Hepatocyte (in vitro differentiated cells): ENCODE measurements at regions not wholly inside any gene's neighbourhood (a gene's known extent, or its start where the extent isn't known, plus 50 kb on each side); places are given as distances from the start of the nearest gene placed in this dataset.

ENCODE experiments used
- DNase-seq: peaks from one replicate; pipeline ENCODE4 v3.0.0-alpha.2; 2016; ENCODE audit warnings: low spot score
- H2AFZ ChIP-seq: fragments of 200-600 bp; sonication (generic); 2 replicates; pipeline ENCODE4 v1.6.0; 2016; ENCODE audit warnings: antibody characterized with exemption, mild to moderate bottlenecking
- H3K27ac ChIP-seq: fragments of 200-600 bp; sonication (generic); 2 replicates; pipeline ENCODE4 v1.5.1; 2016; ENCODE audit warnings: mild to moderate bottlenecking
- H3K27me3 ChIP-seq: fragments of 200-600 bp; sonication (generic); 2 replicates; pipeline ENCODE4 v1.6.1; 2016
- H3K36me3 ChIP-seq: fragments of 200-600 bp; sonication (generic); replicated peaks from 2 replicates; pipeline ENCODE4 v1.5.1; 2016; ENCODE audit warnings: low read depth; ENCODE audit not compliant: insufficient read depth
- H3K4me1 ChIP-seq: fragments of 200-600 bp; sonication (generic); 2 replicates; pipeline ENCODE4 v1.5.1; 2016; ENCODE audit warnings: mild to moderate bottlenecking, moderate library complexity; ENCODE audit not compliant: insufficient read depth
- H3K4me2 ChIP-seq: fragments of 200-600 bp; sonication (generic); 2 replicates; pipeline ENCODE4 v1.6.0; 2016
- H3K4me3 ChIP-seq: fragments of 200-600 bp; sonication (generic); 2 replicates; pipeline ENCODE4 v1.5.1; 2016; ENCODE audit warnings: mild to moderate bottlenecking
- H3K79me2 ChIP-seq: fragments of 200-600 bp; sonication (generic); 2 replicates; pipeline ENCODE4 v1.6.0; 2017; ENCODE audit warnings: mild to moderate bottlenecking
- H3K9me2 ChIP-seq: fragments of 200-600 bp; sonication (generic); replicated peaks from 2 replicates; pipeline ENCODE4 v1.6.0; 2017; ENCODE audit warnings: mild to moderate bottlenecking; ENCODE audit not compliant: insufficient read depth
- H3K9me3 ChIP-seq: fragments of 200-600 bp; sonication (generic); 2 replicates; pipeline ENCODE4 v1.5.1; 2016; ENCODE audit warnings: low read depth, mild to moderate bottlenecking
- H4K20me1 ChIP-seq: fragments of 200-600 bp; sonication (generic); 2 replicates; pipeline ENCODE4 v1.6.0; 2016; ENCODE audit warnings: mild to moderate bottlenecking; ENCODE audit not compliant: insufficient read depth, poor library complexity, severe bottlenecking
- EZH2 ChIP-seq: fragments of 200-600 bp; sonication (generic); IDR thresholded peaks from 2 replicates; pipeline ENCODE4 v1.6.1; 2016; ENCODE audit warnings: antibody characterized with exemption, mild to moderate bottlenecking, borderline replicate concordance
- EZH2phosphoT487 ChIP-seq: fragments of 200-600 bp; sonication (generic); IDR thresholded peaks from one replicate; pipeline ENCODE4 v1.6.1; 2018; ENCODE audit warnings: antibody characterized with exemption, mild to moderate bottlenecking, low read depth, moderate library complexity; ENCODE audit not compliant: unreplicated experiment, severe bottlenecking
- WGBS: methylation state at CpG from one replicate; pipeline ENCODE4 v1.1.6; 2016; ENCODE audit warnings: low lambda C conversion rate; ENCODE audit errors: missing lambda C conversion rate; 5-methylcytosine and 5-hydroxymethylcytosine counted together
- TF ChIP-seq, protein P1 (sequence below): fragments of 200-600 bp; sonication (generic); IDR thresholded peaks from 2 replicates; pipeline ENCODE4 v1.5.1; 2016; ENCODE audit warnings: antibody characterized with exemption, mild to moderate bottlenecking; ENCODE audit not compliant: poor library complexity

GRCh38 chr5:76022611-76023010 is 60.6 kb upstream of the SV2C start:
- TF ChIP-seq, protein P1, sequence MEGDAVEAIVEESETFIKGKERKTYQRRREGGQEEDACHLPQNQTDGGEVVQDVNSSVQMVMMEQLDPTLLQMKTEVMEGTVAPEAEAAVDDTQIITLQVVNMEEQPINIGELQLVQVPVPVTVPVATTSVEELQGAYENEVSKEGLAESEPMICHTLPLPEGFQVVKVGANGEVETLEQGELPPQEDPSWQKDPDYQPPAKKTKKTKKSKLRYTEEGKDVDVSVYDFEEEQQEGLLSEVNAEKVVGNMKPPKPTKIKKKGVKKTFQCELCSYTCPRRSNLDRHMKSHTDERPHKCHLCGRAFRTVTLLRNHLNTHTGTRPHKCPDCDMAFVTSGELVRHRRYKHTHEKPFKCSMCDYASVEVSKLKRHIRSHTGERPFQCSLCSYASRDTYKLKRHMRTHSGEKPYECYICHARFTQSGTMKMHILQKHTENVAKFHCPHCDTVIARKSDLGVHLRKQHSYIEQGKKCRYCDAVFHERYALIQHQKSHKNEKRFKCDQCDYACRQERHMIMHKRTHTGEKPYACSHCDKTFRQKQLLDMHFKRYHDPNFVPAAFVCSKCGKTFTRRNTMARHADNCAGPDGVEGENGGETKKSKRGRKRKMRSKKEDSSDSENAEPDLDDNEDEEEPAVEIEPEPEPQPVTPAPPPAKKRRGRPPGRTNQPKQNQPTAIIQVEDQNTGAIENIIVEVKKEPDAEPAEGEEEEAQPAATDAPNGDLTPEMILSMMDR, result no peak
- TF ChIP-seq EZH2 (no peak), EZH2phosphoT487 (no peak)
- 64% methylated on average over 4 of the region's 4 CpGs for WGBS
- H3K9me2 ChIP-seq, result no peaks in the 10 kb centered on the region
- no peaks in the 10 kb centered on the region for H4K20me1 ChIP-seq
- no peak for DNase-seq
- H3K9me3 ChIP-seq, result no peaks in the 10 kb centered on the region
- no peaks in the 10 kb centered on the region for H3K27me3 ChIP-seq
- H3K36me3 ChIP-seq, result no peaks in the 10 kb centered on the region
- H3K79me2 ChIP-seq, result no peaks in the 10 kb centered on the region
- no peak overlapping the region for H3K4me2 ChIP-seq
- no peak overlapping the region for H2AFZ ChIP-seq
- H3K27ac ChIP-seq, result no peak overlapping the region
- H3K4me1 ChIP-seq, result no peaks in the 10 kb centered on the region
- no peak overlapping the region for H3K4me3 ChIP-seq

DNA sequence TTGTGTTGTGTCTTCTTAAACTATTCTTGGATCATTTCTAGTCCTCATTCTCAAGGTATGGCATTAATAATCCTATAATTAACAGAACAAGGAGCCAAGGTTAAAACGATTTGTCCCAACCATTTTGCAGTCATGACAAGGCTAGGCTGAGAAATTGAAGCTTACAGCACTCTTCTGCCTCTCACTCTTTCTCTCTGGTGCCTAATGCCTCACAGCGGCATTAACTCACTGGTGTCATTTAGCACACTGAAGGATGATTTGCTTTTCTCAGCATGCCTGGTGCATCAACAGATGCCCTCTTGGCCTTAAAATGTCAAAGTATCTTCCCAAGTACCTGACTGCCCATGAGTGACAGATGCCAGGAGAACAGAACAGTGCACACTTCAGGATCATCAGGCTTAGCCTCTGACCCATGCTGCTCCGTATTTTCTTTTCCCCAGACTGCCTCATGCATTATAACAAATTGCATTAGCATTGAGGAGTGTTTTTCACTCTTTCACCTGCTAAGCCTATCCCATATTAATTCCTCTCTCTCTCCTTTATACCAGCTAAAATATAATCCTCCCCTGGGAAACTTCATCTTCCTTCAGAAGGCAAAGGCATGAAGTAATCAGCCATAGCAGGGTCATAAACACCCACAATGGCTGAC is 61.1 kb upstream of the SV2C start:
- Histone ChIP-seq H3K4me3 (no peak overlapping the region), H2AFZ (no peak overlapping the region), H3K4me2 (no peak overlapping the region), H3K4me1 (no peaks in the 10 kb centered on the region), H3K36me3 (no peaks in the 10 kb centered on the region), H3K27ac (no peak overlapping the region), H3K9me2 (no peaks in the 10 kb centered on the region), H4K20me1 (no peaks in the 10 kb centered on the region), H3K27me3 (no peaks in the 10 kb centered on the region), H3K9me3 (no peaks in the 10 kb centered on the region), H3K79me2 (no peaks in the 10 kb centered on the region)
- WGBS, result 69% methylated on average over 3 of the region's 3 CpGs
- TF ChIP-seq, protein P1, result no peak
- no peak for TF ChIP-seq EZH2
- no peak for TF ChIP-seq EZH2phosphoT487
- DNase-seq, result no peak

- H3K9me2 ChIP-seq, result no peaks in the 10 kb centered on the region
- no peak overlapping the region for H2AFZ ChIP-seq
- no peaks in the 10 kb centered on the region for H3K9me3 ChIP-seq
- no peaks in the 10 kb centered on the region for H3K79me2 ChIP-seq
- H3K4me3 ChIP-seq, result no peak overlapping the region
- TF ChIP-seq, protein P1, result no peak
- TF ChIP-seq EZH2phosphoT487 (no peak), EZH2 (no peak)
- DNase-seq, result no peak
- WGBS, result 94% methylated on average over 1 of the region's 1 CpG
- no peaks in the 10 kb centered on the region for H4K20me1 ChIP-seq
- H3K4me2 ChIP-seq, result no peak overlapping the region
- no peaks in the 10 kb centered on the region for H3K27me3 ChIP-seq
- no peaks in the 10 kb centered on the region for H3K4me1 ChIP-seq
- H3K36me3 ChIP-seq, result no peaks in the 10 kb centered on the region
- no peak overlapping the region for H3K27ac ChIP-seq
Measured at GRCh38 chr5:76016258-76016657, 66.9 kb upstream of the SV2C start.
